ENCODE measurements at regions not wholly inside any gene's neighbourhood (a gene's known extent, or its start where the extent isn't known, plus 50 kb on each side); places are given as distances from the start of the nearest gene placed in this dataset.
A peak's percentile ranks its signal among the peaks of the same experiment; 100 is the strongest.

GRCh38 chr1:232877365-232878028 is 72.3 kb downstream of the MAP10 start:
- Histone ChIP-seq H3K36me3 (no peaks in the 10 kb centered on the region), H3K27me3 (no peaks in the 10 kb centered on the region), H3K4me1 (peaks cover 10% of the 10 kb centered on the region), H3K4me3 (ENCODE audit: low read depth, low read length) (no peak overlapping the region), H3K9me3 (no peaks in the 10 kb centered on the region)
- TF ChIP-seq, protein P1, sequence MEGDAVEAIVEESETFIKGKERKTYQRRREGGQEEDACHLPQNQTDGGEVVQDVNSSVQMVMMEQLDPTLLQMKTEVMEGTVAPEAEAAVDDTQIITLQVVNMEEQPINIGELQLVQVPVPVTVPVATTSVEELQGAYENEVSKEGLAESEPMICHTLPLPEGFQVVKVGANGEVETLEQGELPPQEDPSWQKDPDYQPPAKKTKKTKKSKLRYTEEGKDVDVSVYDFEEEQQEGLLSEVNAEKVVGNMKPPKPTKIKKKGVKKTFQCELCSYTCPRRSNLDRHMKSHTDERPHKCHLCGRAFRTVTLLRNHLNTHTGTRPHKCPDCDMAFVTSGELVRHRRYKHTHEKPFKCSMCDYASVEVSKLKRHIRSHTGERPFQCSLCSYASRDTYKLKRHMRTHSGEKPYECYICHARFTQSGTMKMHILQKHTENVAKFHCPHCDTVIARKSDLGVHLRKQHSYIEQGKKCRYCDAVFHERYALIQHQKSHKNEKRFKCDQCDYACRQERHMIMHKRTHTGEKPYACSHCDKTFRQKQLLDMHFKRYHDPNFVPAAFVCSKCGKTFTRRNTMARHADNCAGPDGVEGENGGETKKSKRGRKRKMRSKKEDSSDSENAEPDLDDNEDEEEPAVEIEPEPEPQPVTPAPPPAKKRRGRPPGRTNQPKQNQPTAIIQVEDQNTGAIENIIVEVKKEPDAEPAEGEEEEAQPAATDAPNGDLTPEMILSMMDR (IDR thresholded peaks at IDR 0.05; ENCODE audit: low read depth, low read length): no peak
- DNase-seq: no peak

- no peaks in the 10 kb centered on the region for H3K9me3 ChIP-seq
- no peak overlapping the region for H3K4me3 ChIP-seq (ENCODE audit: low read depth, low read length)
- DNase-seq: no peak
- TF ChIP-seq, protein P1 (IDR thresholded peaks at IDR 0.05; ENCODE audit: low read depth, low read length): no peak
- H3K36me3 ChIP-seq: no peaks in the 10 kb centered on the region
- no peaks in the 10 kb centered on the region for H3K27me3 ChIP-seq
- H3K4me1 ChIP-seq: peaks cover 4% of the 10 kb centered on the region
These were observed 72.3 kb upstream of the NTPCR start for GRCh38 chr1:232878086-232878485.

GRCh38 chr1:232880354-232880753 is 70.1 kb upstream of the NTPCR start:
- H3K4me1 ChIP-seq: no peaks in the 10 kb centered on the region
- H3K9me3 ChIP-seq: no peaks in the 10 kb centered on the region
- no peaks in the 10 kb centered on the region for H3K36me3 ChIP-seq
- peak; percentile 54 for DNase-seq
- H3K27me3 ChIP-seq: no peaks in the 10 kb centered on the region
- TF ChIP-seq, protein P1 (IDR thresholded peaks at IDR 0.05; ENCODE audit: low read depth, low read length): peak; percentile 90
- no peak overlapping the region for H3K4me3 ChIP-seq (ENCODE audit: low read depth, low read length)

DNA sequence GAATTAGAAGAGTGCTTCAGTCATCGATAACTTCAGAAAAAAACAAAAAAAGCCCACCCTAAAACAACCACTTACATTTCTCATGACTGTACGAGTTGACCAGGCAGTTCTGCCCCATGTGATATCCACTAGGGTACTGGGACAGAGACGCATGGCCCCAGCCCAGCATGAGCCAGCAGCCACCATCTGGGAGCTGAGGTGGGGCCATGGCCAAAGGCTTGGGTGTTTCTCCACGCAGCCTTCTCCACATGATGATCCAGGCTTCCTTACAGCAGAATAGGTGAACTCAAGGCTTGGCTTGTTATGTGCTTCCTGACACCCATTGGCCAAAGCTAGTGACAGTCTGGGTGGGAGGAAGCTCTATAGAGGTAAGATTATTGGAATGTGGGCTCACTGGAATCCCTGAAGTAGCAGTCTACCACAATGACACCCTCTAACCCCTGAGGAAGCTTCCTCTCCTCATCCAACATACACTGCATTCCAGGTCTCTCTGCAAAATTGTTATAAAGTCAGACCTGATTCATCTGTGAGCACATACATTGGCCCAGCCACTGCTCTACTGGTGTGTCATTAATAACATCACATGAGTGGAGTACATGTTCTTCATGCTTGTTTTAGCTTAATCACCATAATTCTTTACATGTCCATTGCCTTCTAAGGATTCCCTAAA is 66.3 kb upstream of the NTPCR start:
- no peak overlapping the region for H3K4me3 ChIP-seq (ENCODE audit: low read depth, low read length)
- DNase-seq: no peak
- H3K36me3 ChIP-seq: no peaks in the 10 kb centered on the region
- no peaks in the 10 kb centered on the region for H3K4me1 ChIP-seq
- TF ChIP-seq, protein P1 (IDR thresholded peaks at IDR 0.05; ENCODE audit: low read depth, low read length): no peak
- no peaks in the 10 kb centered on the region for H3K27me3 ChIP-seq
- H3K9me3 ChIP-seq: no peaks in the 10 kb centered on the region

GRCh38 chr1:232886271-232886670 is 64.1 kb upstream of the NTPCR start:
- no peak for DNase-seq
- Histone ChIP-seq H3K27me3 (no peaks in the 10 kb centered on the region), H3K4me1 (no peaks in the 10 kb centered on the region), H3K9me3 (no peaks in the 10 kb centered on the region), H3K4me3 (ENCODE audit: low read depth, low read length) (no peak overlapping the region), H3K36me3 (no peaks in the 10 kb centered on the region)
- TF ChIP-seq, protein P1 (IDR thresholded peaks at IDR 0.05; ENCODE audit: low read depth, low read length): no peak

GRCh38 chr1:232890340-232890943 is 60.0 kb upstream of the NTPCR start:
- Histone ChIP-seq H3K4me1 (peaks cover 5% of the 10 kb centered on the region; the same call in 1 of the 2 replicates), H3K27me3 (no peaks in the 10 kb centered on the region), H3K36me3 (no peaks in the 10 kb centered on the region), H3K9me3 (peaks cover 6% of the 10 kb centered on the region), H3K4me3 (ENCODE audit: low read depth, low read length) (no peak overlapping the region)
- no peak for DNase-seq
- TF ChIP-seq, protein P1 (IDR thresholded peaks at IDR 0.05; ENCODE audit: low read depth, low read length): no peak
